ENCODE measurements at regions not wholly inside any gene's neighbourhood (a gene's known extent, or its start where the extent isn't known, plus 50 kb on each side); places are given as distances from the start of the nearest gene placed in this dataset.

- WGBS = 81% methylated on average over 17 of the region's 18 CpGs
These were observed 86.0 kb upstream of the RET start for GRCh38 chr10:42990721-42991441.

GRCh38 chr10:42991442-42992098 lies 85.3 kb upstream of the RET start:
- Histone ChIP-seq H3K27me3 (ENCODE audit: control insufficient read depth in 1 of 2, insufficient read depth in 1 of 2, low read length in 2 of 2) (peaks cover 0 to 4% of the 10 kb centered on the region in 2 experiments), H4K91ac (ENCODE audit: low read length) (no peak overlapping the region), H3K36me3 (ENCODE audit: control insufficient read depth in 1 of 2, insufficient read depth in 2 of 2, low read depth in 1 of 2, low read length in 2 of 2) (no peaks in the 10 kb centered on the region), H2AFZ (ENCODE audit: low read depth, low read length) (no peak overlapping the region), H3K14ac (ENCODE audit: low read length in 2 of 2) (no peak overlapping the region), H2BK12ac (ENCODE audit: low read length in 2 of 2) (no peak overlapping the region), H2BK15ac (ENCODE audit: low read depth, poor library complexity, severe bottlenecking) (no peak overlapping the region), H3K4ac (ENCODE audit: low read depth in 1 of 2, low read length in 2 of 2) (no peak overlapping the region), H3K9ac (ENCODE audit: low read length) (no peak overlapping the region), H3K4me1 (ENCODE audit: control insufficient read depth, insufficient read depth, low read depth, low read length) (no peaks in the 10 kb centered on the region), H2AK5ac (ENCODE audit: low read length, severe bottlenecking) (no peak overlapping the region), H3K18ac (ENCODE audit: low read depth in 1 of 2, low read length in 2 of 2) (no peak overlapping the region), H3K4me2 (ENCODE audit: low read length, poor library complexity, severe bottlenecking) (no peak overlapping the region), H2BK5ac (ENCODE audit: low read depth, low read length, poor library complexity, severe bottlenecking) (no peak overlapping the region), H3K9me3 (ENCODE audit: control insufficient read depth, low read length) (no peaks in the 10 kb centered on the region), H3K4me3 (ENCODE audit: insufficient read depth in 1 of 2, low read depth in 1 of 2, low read length in 2 of 2) (no peak overlapping the region), H3K27ac (ENCODE audit: low read length, poor library complexity, severe bottlenecking) (no peak overlapping the region), H4K8ac (ENCODE audit: low read length) (no peak overlapping the region), H2BK120ac (ENCODE audit: low read depth, low read length) (no peak overlapping the region), H3K23ac (ENCODE audit: low read length in 2 of 2) (no peak overlapping the region), H3K79me1 (replicated peaks; ENCODE audit: low read length, poor library complexity, severe bottlenecking) (no peaks in the 10 kb centered on the region)
- DNase-seq = no peak
- WGBS = 67% methylated on average over 10 of the region's 10 CpGs

More at GRCh38 chr10:42990721-42991441, 86.0 kb upstream of the RET start:
- no peak overlapping the region for H3K23ac ChIP-seq (ENCODE audit: low read length in 2 of 2)
- no peak for DNase-seq
- H3K27me3 ChIP-seq (ENCODE audit: control insufficient read depth in 1 of 2, insufficient read depth in 1 of 2, low read length in 2 of 2) = peaks cover 0 to 4% of the 10 kb centered on the region in 2 experiments
- no peaks in the 10 kb centered on the region for H3K9me3 ChIP-seq (ENCODE audit: control insufficient read depth, low read length)
- no peak overlapping the region for H2BK120ac ChIP-seq (ENCODE audit: low read depth, low read length)
- H3K4ac ChIP-seq (ENCODE audit: low read depth in 1 of 2, low read length in 2 of 2) = no peak overlapping the region
- H2BK5ac ChIP-seq (ENCODE audit: low read depth, low read length, poor library complexity, severe bottlenecking) = no peak overlapping the region
- H3K79me1 ChIP-seq (replicated peaks; ENCODE audit: low read length, poor library complexity, severe bottlenecking) = no peaks in the 10 kb centered on the region
- H3K4me2 ChIP-seq (ENCODE audit: low read length, poor library complexity, severe bottlenecking) = no peak overlapping the region
- H2BK15ac ChIP-seq (ENCODE audit: low read depth, poor library complexity, severe bottlenecking) = no peak overlapping the region
- no peak overlapping the region for H3K9ac ChIP-seq (ENCODE audit: low read length)
- H3K4me3 ChIP-seq (ENCODE audit: insufficient read depth in 1 of 2, low read depth in 1 of 2, low read length in 2 of 2) = no peak overlapping the region
- no peak overlapping the region for H4K8ac ChIP-seq (ENCODE audit: low read length)
- no peak overlapping the region for H3K14ac ChIP-seq (ENCODE audit: low read length in 2 of 2)
- no peak overlapping the region for H3K18ac ChIP-seq (ENCODE audit: low read depth in 1 of 2, low read length in 2 of 2)
- H2AFZ ChIP-seq (ENCODE audit: low read depth, low read length) = no peak overlapping the region
- H4K91ac ChIP-seq (ENCODE audit: low read length) = no peak overlapping the region
- no peaks in the 10 kb centered on the region for H3K4me1 ChIP-seq (ENCODE audit: control insufficient read depth, insufficient read depth, low read depth, low read length)
- H2BK12ac ChIP-seq (ENCODE audit: low read length in 2 of 2) = no peak overlapping the region
- H3K27ac ChIP-seq (ENCODE audit: low read length, poor library complexity, severe bottlenecking) = no peak overlapping the region
- no peaks in the 10 kb centered on the region for H3K36me3 ChIP-seq (ENCODE audit: control insufficient read depth in 1 of 2, insufficient read depth in 2 of 2, low read depth in 1 of 2, low read length in 2 of 2)
- no peak overlapping the region for H2AK5ac ChIP-seq (ENCODE audit: low read length, severe bottlenecking)

- Histone ChIP-seq H2BK12ac (ENCODE audit: low read length in 2 of 2) (no peak overlapping the region), H3K27ac (ENCODE audit: low read length, poor library complexity, severe bottlenecking) (no peak overlapping the region), H3K4me1 (ENCODE audit: control insufficient read depth, insufficient read depth, low read depth, low read length) (no peaks in the 10 kb centered on the region), H3K4ac (ENCODE audit: low read depth in 1 of 2, low read length in 2 of 2) (no peak overlapping the region), H2BK120ac (ENCODE audit: low read depth, low read length) (no peak overlapping the region), H2AK5ac (ENCODE audit: low read length, severe bottlenecking) (no peak overlapping the region), H3K4me2 (ENCODE audit: low read length, poor library complexity, severe bottlenecking) (no peak overlapping the region), H3K36me3 (ENCODE audit: control insufficient read depth in 1 of 2, insufficient read depth in 2 of 2, low read depth in 1 of 2, low read length in 2 of 2) (no peaks in the 10 kb centered on the region), H3K9me3 (ENCODE audit: control insufficient read depth, low read length) (no peaks in the 10 kb centered on the region), H2BK5ac (ENCODE audit: low read depth, low read length, poor library complexity, severe bottlenecking) (no peak overlapping the region), H3K4me3 (ENCODE audit: insufficient read depth in 1 of 2, low read depth in 1 of 2, low read length in 2 of 2) (no peak overlapping the region), H3K18ac (ENCODE audit: low read depth in 1 of 2, low read length in 2 of 2) (no peak overlapping the region), H4K8ac (ENCODE audit: low read length) (no peak overlapping the region), H3K27me3 (ENCODE audit: control insufficient read depth in 1 of 2, insufficient read depth in 1 of 2, low read length in 2 of 2) (peaks cover 0 to 4% of the 10 kb centered on the region in 2 experiments), H3K23ac (ENCODE audit: low read length in 2 of 2) (no peak overlapping the region), H3K9ac (ENCODE audit: low read length) (no peak overlapping the region), H3K14ac (ENCODE audit: low read length in 2 of 2) (no peak overlapping the region), H4K91ac (ENCODE audit: low read length) (no peak overlapping the region), H2BK15ac (ENCODE audit: low read depth, poor library complexity, severe bottlenecking) (no peak overlapping the region), H2AFZ (ENCODE audit: low read depth, low read length) (no peak overlapping the region), H3K79me1 (replicated peaks; ENCODE audit: low read length, poor library complexity, severe bottlenecking) (no peaks in the 10 kb centered on the region)
- no peak for DNase-seq
- 85% methylated on average over 12 of the region's 12 CpGs for WGBS
These were observed 84.5 kb upstream of the RET start for GRCh38 chr10:42992156-42992956.

- Histone ChIP-seq H3K4me2 (ENCODE audit: low read length, poor library complexity, severe bottlenecking) (no peak overlapping the region), H4K91ac (ENCODE audit: low read length) (no peak overlapping the region), H3K27me3 (ENCODE audit: control insufficient read depth in 1 of 2, insufficient read depth in 1 of 2, low read length in 2 of 2) (peaks cover 0 to 4% of the 10 kb centered on the region in 2 experiments), H3K36me3 (ENCODE audit: control insufficient read depth in 1 of 2, insufficient read depth in 2 of 2, low read depth in 1 of 2, low read length in 2 of 2) (no peaks in the 10 kb centered on the region), H2BK12ac (ENCODE audit: low read length in 2 of 2) (no peak overlapping the region), H3K9ac (ENCODE audit: low read length) (no peak overlapping the region), H3K79me1 (replicated peaks; ENCODE audit: low read length, poor library complexity, severe bottlenecking) (no peaks in the 10 kb centered on the region), H2AK5ac (ENCODE audit: low read length, severe bottlenecking) (no peak overlapping the region), H2AFZ (ENCODE audit: low read depth, low read length) (no peak overlapping the region), H3K23ac (ENCODE audit: low read length in 2 of 2) (no peak overlapping the region), H3K27ac (ENCODE audit: low read length, poor library complexity, severe bottlenecking) (no peak overlapping the region), H3K4me1 (ENCODE audit: control insufficient read depth, insufficient read depth, low read depth, low read length) (no peaks in the 10 kb centered on the region), H3K4me3 (ENCODE audit: insufficient read depth in 1 of 2, low read depth in 1 of 2, low read length in 2 of 2) (no peak overlapping the region), H2BK15ac (ENCODE audit: low read depth, poor library complexity, severe bottlenecking) (no peak overlapping the region), H4K8ac (ENCODE audit: low read length) (no peak overlapping the region), H2BK120ac (ENCODE audit: low read depth, low read length) (no peak overlapping the region), H2BK5ac (ENCODE audit: low read depth, low read length, poor library complexity, severe bottlenecking) (no peak overlapping the region), H3K18ac (ENCODE audit: low read depth in 1 of 2, low read length in 2 of 2) (no peak overlapping the region), H3K4ac (ENCODE audit: low read depth in 1 of 2, low read length in 2 of 2) (no peak overlapping the region), H3K14ac (ENCODE audit: low read length in 2 of 2) (no peak overlapping the region), H3K9me3 (ENCODE audit: control insufficient read depth, low read length) (no peaks in the 10 kb centered on the region)
- no peak for DNase-seq
- WGBS = 89% methylated on average over 13 of the region's 13 CpGs
These were observed 83.9 kb upstream of the RET start for GRCh38 chr10:42992957-42993390.

All from mesenchymal stem cell (in vitro differentiated cells and primary cell).